NB4 (cell line): ENCODE measurements at regions not wholly inside any gene's neighbourhood (a gene's known extent, or its start where the extent isn't known, plus 50 kb on each side); places are given as distances from the start of the nearest gene placed in this dataset.

ENCODE experiments used
- DNase-seq: peaks from one replicate; pipeline ENCODE4 v3.0.0; 2010; ENCODE audit warnings: low read depth
- H3K4me3 ChIP-seq: one replicate; pipeline ENCODE4 v1.5.1; 2011; ENCODE audit warnings: mild to moderate bottlenecking, low read depth, low read length, moderate library complexity
- MYC ChIP-seq: IDR thresholded peaks from 2 replicates; pipeline ENCODE4 v1.6.1; 2011; ENCODE audit warnings: low read depth, low read length
- POLR2A ChIP-seq: IDR thresholded peaks from 2 replicates; pipeline ENCODE4 v1.6.1; 2011; ENCODE audit warnings: mild to moderate bottlenecking; ENCODE audit not compliant: insufficient read length; ENCODE audit errors: extremely low read depth
- TF ChIP-seq, protein P1 (sequence below): IDR thresholded peaks from 2 replicates; pipeline ENCODE4 v1.6.1; 2011; ENCODE audit warnings: low read depth, low read length
- TF ChIP-seq, protein P2 (sequence below): IDR thresholded peaks from one replicate; pipeline ENCODE4 v1.5.1; 2012; ENCODE audit warnings: low read depth, low read length

DNA sequence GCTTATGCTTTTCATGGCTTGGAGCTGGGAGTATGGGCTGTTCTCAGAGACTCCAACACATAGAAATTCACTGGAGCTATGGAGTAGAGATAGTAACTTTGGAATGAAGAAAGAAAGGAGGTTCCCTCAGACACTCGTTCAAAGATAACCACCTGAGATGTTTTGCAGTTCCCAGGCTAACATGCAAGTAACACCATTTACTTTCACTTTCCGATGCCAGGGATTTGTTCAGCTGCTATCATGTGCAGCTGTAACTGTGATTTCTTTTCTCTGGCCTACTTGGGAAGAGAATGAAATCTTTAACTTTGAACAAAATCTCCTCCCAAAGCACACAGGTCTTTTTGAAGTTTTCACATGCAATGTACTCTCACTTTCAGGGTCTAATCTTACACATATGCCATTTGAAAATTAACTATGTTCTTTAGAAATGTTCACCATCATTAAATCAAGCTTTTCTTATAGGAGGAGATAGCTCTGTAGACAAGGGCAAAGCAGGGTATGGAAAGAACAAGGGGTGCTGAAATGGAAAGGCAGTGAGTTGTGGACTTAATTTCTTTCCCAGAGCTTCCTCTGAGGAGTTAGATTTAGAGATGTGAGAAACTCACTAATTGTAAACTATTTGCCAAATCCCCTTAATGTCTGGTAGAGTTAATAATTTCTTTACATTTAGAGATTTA is 514.3 kb downstream of the PDHA2 start:
- DNase-seq: no peak
- TF ChIP-seq POLR2A (no peak), MYC (no peak)
- TF ChIP-seq, protein P1, sequence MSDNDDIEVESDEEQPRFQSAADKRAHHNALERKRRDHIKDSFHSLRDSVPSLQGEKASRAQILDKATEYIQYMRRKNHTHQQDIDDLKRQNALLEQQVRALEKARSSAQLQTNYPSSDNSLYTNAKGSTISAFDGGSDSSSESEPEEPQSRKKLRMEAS: no peak
- TF ChIP-seq, protein P2, sequence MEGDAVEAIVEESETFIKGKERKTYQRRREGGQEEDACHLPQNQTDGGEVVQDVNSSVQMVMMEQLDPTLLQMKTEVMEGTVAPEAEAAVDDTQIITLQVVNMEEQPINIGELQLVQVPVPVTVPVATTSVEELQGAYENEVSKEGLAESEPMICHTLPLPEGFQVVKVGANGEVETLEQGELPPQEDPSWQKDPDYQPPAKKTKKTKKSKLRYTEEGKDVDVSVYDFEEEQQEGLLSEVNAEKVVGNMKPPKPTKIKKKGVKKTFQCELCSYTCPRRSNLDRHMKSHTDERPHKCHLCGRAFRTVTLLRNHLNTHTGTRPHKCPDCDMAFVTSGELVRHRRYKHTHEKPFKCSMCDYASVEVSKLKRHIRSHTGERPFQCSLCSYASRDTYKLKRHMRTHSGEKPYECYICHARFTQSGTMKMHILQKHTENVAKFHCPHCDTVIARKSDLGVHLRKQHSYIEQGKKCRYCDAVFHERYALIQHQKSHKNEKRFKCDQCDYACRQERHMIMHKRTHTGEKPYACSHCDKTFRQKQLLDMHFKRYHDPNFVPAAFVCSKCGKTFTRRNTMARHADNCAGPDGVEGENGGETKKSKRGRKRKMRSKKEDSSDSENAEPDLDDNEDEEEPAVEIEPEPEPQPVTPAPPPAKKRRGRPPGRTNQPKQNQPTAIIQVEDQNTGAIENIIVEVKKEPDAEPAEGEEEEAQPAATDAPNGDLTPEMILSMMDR: no peak
- no peak overlapping the region for H3K4me3 ChIP-seq

DNA sequence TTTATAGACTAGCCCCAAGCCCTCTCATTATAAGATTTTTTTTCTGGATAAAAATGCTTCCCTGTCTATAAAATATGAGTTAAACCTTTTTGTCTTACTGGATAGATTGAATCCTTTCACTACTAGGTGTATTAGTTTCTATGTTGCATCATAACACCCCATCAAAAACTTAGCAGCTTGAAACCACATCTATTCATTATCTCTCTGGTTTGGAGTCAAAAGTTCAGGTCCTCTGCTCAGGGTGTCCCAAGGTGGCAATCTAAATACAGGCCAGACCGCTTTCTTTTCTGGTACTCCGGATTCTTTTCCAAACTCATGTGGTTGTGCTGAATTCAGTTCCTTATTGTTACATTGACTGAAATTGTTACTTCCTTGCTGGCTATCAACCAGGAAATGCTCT is 515.5 kb downstream of the PDHA2 start:
- DNase-seq: no peak
- TF ChIP-seq, protein P2: no peak
- TF ChIP-seq MYC (no peak), POLR2A (no peak)
- no peak overlapping the region for H3K4me3 ChIP-seq

DNA sequence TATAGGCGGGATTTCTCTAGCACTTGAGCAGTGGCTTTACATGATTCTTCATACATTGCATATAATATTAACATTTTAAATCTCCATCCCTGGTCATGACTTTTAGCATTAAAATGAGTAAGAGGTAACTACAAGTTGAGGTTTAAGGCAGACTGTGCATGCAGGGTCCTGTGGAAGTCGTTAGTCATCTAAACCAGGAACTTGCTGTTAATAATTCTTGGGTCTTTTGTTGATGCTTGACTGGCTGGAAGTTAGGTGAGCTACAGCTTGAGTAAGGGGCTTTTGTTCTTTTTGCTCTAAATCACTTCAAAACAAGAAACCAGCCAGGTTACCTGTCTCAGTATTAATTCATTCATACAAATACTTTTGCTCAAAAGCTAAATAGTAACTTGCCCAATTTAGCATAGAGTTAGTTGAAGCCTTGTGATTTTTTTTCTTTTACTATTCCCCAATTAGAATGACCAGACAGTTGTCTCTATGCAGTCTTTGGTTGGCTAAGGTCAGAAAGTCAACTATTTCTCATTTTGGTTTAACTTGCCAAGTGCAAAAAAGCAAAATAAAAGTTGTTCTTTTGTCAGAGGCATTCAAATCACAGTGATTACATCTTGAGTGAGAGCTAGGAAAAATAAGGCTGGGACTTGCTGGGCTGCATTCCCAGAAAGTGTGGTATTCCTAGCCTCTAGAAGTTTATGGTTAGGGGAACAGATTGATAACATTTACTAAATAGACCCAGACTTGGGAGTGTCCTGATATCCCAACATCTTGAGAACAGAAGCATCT is 516.9 kb downstream of the PDHA2 start:
- no peak for TF ChIP-seq POLR2A
- TF ChIP-seq, protein P2: no peak
- TF ChIP-seq MYC: no peak
- TF ChIP-seq, protein P1: no peak
- no peak for DNase-seq
- H3K4me3 ChIP-seq: no peak overlapping the region

DNA sequence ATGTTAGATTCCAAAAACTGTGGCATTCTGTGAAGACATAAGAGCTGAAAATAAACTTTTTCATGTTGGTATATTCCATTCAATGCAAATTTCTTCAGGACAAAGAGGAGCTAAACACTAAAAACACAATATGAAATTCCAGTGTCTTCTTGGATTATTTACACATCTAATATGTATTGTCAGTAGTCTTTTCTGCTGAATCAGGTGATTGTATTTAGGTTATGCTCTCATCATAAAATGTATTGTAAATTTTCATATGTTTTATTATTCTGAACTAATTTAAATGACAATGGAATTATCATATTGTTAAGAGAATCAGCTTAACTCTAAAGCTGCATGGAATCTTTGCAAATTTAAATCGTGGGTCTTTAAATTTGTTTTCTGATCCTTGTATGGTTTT is 526.7 kb downstream of the PDHA2 start:
- no peak overlapping the region for H3K4me3 ChIP-seq
- no peak for TF ChIP-seq POLR2A
- TF ChIP-seq, protein P1: no peak
- TF ChIP-seq, protein P2: no peak
- TF ChIP-seq MYC: no peak
- no peak for DNase-seq

DNA sequence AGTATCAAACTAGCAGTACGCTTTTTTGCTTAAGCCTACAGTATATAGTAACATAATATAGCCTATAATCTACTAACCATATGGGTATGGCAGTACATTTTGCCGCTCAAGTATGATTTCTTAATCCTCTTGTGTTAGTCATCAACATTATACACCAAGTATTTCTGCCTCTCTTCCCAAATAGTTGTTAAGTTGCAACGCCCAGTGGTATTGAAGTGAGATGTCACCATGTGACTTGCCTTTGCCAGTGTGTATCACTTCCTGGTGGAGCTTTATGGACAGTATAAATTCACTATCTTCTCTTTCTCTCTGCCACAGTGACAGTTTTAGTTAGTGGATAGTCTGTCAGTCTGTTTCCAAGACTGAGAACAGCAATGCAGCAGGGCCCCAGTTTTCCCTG is 535.5 kb downstream of the PDHA2 start:
- no peak overlapping the region for H3K4me3 ChIP-seq
- TF ChIP-seq POLR2A: no peak
- TF ChIP-seq, protein P2: no peak
- TF ChIP-seq, protein P1: no peak
- no peak for TF ChIP-seq MYC
- peak; percentile 7 for DNase-seq

DNA sequence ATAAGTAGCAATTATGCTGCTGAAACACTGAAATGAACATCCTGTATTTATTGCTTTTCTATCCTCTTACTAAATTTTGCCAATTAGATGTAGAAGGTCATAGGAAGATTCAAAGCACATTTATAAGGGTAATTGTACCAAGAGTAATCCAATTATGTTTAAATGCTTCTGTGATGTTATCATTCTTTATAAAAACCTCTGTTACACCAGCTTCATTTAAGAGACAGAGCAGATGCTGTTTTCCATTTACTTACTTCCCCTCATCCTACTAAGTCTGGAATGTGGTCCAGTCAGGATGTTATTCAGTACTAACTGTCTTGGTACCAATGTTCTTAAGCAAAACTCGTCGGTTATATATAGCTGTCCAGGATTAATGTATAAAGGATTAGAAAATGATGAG is 539.6 kb downstream of the PDHA2 start:
- no peak for DNase-seq
- no peak overlapping the region for H3K4me3 ChIP-seq
- TF ChIP-seq, protein P2: no peak
- TF ChIP-seq MYC: no peak
- TF ChIP-seq POLR2A: no peak
- TF ChIP-seq, protein P1: no peak
